GM13977 (cell line): ENCODE measurements at regions not wholly inside any gene's neighbourhood (a gene's known extent, or its start where the extent isn't known, plus 50 kb on each side); places are given as distances from the start of the nearest gene placed in this dataset.

ENCODE experiments used
- DNase-seq: peaks from one replicate; pipeline ENCODE4 v3.0.0; 2012; ENCODE audit warnings: low spot score
- CTCF ChIP-seq: IDR thresholded peaks from 2 replicates; pipeline ENCODE4 v1.5.1; 2012; ENCODE audit warnings: mild to moderate bottlenecking, control low read depth; ENCODE audit not compliant: insufficient read depth; ENCODE audit errors: extremely low read depth, missing control alignments
- in situ Hi-C: fragments of 300-500 bp; cut with MboI; formaldehyde crosslinking; loops from one replicate; pipeline ENCODE4 v1.12.0; 2022; ENCODE audit warnings: low sequenced_read_pairs, low pct_unique_long_range_greater_than_20kb, mixed read lengths, inconsistent platforms; ENCODE audit not compliant: unreplicated experiment

DNA sequence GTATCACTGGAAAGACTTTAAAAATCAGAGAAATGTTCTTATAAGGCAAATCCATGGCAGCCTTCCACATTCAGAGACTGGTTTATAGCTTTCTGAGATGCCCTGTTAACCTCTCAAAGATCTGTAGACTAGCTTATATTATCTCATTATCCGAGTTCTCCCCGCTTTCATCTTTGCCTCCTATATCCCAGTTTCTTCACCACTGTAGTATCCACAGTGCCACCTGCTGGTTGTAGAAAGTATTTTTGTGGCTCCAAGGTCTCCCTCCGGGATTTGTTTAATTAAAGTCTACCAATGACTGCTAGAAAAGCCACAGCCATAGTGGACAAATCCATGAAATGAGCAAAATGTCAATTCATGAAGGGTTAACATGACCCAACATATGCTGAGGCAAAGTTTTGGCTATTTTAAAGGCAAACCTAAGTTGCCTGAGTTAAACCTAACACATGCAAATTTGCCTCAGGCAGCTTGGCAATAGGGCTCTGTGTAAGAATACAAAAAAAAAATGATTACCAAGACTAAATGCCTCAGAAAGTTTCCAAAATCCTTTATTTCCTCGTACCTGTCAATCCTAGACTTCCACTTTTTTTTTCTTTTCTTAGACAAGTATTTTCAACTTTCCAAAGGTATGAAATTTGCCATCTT lies 218.8 kb upstream of the BMP4 start:
- peak; percentile 30 for DNase-seq
- in situ Hi-C loops: no loop called here

GRCh38 chr14:54177019-54177418 lies 219.8 kb upstream of the CDKN3 start:
- in situ Hi-C loops: no loop called here

More for the DNA sequence above, 218.8 kb upstream of the BMP4 start:
- TF ChIP-seq CTCF: peak; percentile 75

GRCh38 chr14:54177641-54178621 lies 218.9 kb upstream of the CDKN3 start:
- in situ Hi-C loops: no loop called here
- TF ChIP-seq CTCF: no peak
- no peak for DNase-seq

More at GRCh38 chr14:54177019-54177418, 219.8 kb upstream of the CDKN3 start:
- no peak for DNase-seq
- TF ChIP-seq CTCF: no peak

GRCh38 chr14:54182419-54183045 lies 214.3 kb upstream of the CDKN3 start:
- TF ChIP-seq CTCF: no peak
- no peak for DNase-seq
- in situ Hi-C loops: no loop called here

- no peak for TF ChIP-seq CTCF
- no peak for DNase-seq
- in situ Hi-C loops: no loop called here
These were observed 209.7 kb upstream of the CDKN3 start for GRCh38 chr14:54186821-54187763.
